GM18868 (cell line): ENCODE measurements at regions not wholly inside any gene's neighbourhood (a gene's known extent, or its start where the extent isn't known, plus 50 kb on each side); places are given as distances from the start of the nearest gene placed in this dataset.
A peak's percentile ranks its signal among the peaks of the same experiment; 100 is the strongest.

Source experiments
- ATAC-seq: cut with Tn5 transposase; IDR thresholded peaks from one replicate; pipeline ENCODE4 v1.9.1; 2021; ENCODE audit warnings: mild to moderate bottlenecking, moderate library complexity; ENCODE audit not compliant: unreplicated experiment

DNA sequence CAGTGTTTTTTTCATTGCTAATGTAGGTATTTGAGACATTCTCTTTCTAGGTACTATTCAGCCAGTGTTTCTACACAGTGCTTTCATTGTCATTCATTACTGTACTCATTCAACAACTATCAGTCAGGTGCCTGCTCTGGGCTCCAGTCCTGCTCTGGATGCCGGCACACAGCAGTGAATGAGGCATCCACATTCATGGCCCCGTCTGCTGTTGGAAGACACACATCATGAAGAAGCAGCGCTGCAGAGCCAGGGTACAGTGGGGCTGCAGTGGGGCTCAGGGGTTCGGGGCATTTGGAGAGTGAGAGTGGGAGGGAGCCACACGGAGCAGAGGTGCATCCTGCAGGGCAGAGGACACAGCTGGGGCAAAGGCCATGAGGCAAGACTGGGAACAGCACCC, 737.2 kb upstream of the RAB6C start:
- no peak for ATAC-seq

- ATAC-seq = no peak
These were observed 731.7 kb upstream of the RAB6C start for GRCh38 chr2:129247751-129248150.

DNA sequence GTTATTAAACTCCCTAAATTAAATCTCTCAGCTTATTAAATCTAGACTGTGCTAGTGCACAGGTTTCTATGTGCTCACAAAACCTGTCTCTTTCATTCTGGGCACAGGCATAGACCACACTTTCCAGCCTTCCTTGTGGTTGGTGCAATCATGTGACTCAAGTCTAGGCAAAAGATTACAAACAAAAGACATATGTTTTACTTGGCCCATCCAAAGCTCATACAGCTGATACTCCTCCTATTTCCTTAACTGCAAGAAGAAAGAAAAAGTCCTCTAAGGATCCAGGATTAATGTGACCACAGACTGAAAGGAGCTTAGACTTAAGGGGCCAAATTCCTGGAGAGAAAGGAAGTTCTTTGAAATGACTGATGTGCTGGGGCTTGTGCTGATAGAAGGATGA, 731.3 kb upstream of the RAB6C start:
- ATAC-seq = no peak

DNA sequence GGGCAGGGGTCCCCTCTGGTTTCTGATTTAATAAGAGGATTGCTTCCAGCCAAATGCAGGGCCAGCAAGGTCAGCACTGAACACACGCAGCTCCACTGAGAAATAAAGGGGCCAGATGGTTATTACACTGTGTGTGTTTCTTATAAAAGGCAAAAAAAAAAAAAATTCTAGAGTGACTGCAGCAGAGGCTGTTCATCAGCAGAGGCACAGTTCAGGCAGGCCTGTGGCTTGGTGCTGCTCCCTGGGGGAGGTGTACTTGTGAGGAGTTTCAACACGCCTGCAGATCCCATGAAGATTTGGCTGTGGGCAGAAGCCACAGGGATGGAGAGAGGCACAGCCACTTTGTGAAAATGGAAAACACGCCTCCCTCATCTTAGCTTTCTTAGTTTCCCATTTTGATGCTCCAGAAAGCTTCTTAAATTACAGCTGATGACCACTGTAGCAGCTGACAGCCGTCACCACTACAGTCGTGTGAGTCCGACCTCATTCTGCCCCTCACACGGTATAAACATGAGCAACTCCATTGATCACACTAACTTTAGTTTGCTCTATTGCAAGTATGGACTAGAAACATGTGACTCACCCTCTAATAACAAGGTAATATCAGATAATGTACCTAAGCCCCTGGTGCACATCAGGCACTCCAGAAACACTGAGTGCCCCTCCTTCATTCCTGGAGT, 726.5 kb upstream of the RAB6C start:
- no peak for ATAC-seq

- ATAC-seq = peak; percentile 40
These were observed 726.0 kb upstream of the RAB6C start for GRCh38 chr2:129253461-129253812.

- ATAC-seq = no peak
These were observed 724.7 kb upstream of the RAB6C start for GRCh38 chr2:129254718-129255117.

DNA sequence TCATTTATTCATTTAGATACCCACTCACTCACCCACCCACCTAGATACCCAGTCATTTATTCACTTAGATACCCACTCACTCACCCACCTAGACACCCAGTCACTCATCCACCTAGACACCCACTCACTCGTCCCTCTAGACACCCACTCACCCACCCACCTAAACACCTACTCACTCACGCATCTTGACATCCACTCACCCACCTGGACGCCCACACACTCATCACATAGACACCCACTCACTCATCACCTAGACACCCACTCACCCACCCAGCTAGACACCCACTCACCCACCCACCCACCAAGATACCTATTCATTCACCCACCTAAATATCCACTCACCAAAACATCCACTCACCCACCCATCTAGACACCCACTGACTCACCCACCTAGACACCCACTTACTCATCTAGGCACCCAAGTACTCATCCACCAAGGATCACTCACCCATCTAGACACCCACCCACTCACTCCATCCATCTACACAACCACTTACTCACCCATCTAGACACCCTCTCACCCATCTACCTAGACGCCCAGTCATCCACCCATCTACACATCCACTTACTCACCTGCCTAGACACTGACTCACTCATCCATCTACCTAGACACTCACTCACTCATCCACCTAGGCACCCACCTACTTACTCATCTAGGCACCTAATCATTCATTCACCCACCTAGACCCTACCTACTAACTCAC, 723.7 kb upstream of the RAB6C start:
- ATAC-seq = no peak

DNA sequence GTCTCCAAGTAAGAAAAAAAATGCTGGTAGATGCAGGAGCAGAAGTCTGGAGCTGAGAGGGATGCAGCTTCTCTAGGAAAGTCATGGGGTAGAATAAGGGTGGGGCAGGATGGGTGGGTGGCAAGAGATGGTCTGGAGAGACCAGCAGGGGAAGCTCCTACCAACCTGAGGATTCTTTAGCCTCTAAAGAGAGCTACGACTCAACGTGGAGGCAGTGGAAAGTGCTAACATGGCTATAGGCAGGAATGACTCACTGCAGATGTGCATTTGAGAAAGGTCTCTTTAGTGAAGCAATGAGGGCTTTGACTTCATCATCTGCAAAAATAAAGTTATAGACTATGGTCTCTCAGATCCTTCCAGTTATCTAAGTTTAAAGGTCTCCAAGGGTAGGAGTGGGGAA, 722.8 kb upstream of the RAB6C start:
- ATAC-seq = no peak

GRCh38 chr2:129262934-129263333, 716.5 kb upstream of the RAB6C start:
- ATAC-seq = no peak

DNA sequence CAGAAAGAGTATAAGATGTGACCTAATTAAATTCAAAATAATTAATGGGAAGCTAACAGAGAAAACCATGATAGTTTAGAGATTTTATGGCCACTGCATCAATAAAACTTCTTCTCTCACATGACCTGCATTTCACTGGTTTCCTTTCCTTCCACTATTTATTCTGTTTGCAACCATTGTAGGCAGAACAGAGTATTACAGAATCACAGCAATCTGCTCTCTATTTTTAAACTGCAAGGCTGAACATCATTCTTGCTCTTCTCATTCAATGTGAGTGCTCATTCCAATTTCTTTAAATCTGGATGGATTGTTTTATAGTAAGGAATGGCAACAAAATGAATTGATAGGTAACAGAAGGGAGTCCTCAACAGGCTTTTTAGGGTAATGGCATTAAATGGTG, 715.5 kb upstream of the RAB6C start:
- ATAC-seq = no peak

DNA sequence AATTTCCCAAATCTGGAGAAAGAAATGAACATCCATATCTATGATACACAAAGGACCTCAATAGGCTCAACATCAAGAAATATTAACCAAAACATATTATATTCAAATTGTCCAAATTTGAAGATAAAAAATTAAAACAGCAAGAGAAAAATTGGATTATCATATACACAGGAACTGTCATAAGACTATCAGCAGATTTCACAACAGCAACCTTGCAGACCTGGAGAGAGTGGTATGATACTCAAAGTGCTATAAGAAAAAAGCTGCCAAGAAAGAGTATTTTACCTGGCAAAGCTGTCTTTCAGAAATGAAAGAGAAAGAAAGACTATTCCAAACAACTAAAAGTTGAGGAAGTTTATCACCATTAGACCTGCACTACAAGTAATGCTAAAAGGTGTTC, 711.9 kb upstream of the RAB6C start:
- ATAC-seq = no peak

DNA sequence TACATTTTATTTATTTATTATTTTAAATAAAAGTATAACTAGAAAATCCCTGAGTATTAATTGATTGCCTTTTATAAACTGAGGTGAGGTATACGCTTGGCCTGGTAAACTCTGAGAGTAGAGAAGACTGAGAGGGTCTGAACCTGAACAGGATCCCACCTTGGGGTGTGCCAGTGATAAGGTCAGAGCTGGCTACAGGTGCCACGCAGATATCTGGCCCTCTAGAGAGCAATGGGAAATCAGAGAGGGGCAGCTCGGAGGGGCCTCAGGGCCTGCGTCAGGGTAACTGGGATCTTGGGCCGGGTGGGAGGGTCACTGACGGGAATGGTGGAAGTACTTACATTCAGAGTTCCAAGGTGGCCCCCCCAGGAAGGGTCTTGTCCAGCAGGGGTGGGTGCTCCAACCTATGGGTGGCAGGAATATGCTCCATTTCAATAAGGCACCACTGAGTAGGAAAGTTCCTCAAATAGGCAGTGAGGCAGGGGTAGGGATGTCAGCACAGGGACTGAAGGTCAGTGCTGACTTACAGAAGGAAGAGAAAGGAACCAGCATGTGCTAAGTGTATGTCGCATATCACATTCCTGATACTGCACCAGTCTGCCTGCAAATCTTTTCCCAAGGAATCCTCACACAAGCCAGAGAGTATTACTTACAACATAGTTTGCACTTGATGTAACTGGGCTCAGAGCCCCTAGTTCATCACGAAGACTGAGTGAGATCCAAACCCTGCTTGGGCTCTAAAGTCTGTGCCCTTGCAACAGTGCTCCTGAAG, 706.0 kb upstream of the RAB6C start:
- ATAC-seq = no peak

DNA sequence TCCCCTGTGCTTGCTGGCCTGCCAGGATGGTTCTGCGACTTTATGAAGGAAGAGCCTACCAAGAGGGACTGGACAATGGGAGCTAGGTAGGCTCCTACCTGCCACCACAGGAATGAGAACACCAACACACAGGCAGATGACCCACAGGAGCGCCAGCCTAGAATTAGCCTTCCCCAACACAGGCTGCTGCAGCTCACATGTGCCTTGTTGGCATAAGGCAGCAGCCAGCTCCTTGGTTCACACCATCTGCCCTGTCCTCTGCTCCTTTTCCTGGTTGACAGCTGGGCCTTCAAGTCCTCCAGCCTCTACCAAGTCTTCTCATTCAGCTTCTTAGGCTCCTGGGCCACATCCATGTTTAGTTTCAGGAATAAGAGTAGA, 705.4 kb upstream of the RAB6C start:
- ATAC-seq = no peak

GRCh38 chr2:129274918-129275317, 704.5 kb upstream of the RAB6C start:
- no peak for ATAC-seq

DNA sequence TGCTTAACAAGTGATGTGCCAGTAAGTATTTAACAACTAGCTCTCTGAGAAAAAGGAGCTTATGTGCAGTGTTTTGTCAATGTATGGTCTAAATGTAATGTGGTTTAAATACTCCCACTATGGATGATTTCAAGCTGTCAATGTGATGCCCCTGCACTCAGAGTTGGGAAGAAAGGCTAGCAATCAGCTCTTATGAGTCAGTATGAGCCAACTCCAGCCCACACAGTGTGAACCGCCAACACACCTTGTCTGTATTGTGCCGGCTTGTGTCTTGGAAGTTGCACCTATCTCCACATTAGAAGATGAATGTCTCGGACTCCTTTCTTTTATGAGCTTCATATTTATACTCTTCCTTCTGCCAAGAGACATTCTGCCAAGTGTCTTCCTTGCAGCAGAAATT, 703.8 kb upstream of the RAB6C start:
- no peak for ATAC-seq

DNA sequence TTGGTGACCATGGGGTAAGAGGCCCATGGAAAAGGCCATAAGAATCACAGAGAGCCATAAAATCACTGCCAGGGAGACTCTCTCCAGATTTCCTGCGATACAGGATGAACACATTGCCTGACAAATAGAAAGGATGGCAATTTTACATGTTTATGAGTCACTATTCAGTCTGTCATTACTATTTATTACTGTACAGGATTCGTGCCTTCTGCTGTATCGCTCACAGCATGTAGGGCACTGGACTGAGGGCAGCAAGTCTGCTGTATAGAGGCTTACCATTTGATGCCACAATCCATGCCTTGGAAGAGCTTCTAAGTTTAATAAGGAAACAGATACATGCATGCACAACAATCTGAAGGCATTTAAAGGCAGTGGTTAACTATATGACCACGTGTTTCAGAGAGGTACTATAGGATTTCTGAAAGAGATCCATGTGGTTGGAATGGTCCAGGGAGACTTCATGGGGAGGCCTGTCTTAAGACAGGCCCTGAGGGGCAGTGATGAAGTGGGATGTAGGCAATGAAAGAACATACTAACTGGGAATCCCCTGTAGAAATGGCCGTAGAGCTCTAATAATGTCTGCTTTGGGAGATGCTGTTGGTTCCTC, 702.4 kb upstream of the RAB6C start:
- no peak for ATAC-seq

GRCh38 chr2:129277585-129277981, 701.9 kb upstream of the RAB6C start:
- no peak for ATAC-seq

DNA sequence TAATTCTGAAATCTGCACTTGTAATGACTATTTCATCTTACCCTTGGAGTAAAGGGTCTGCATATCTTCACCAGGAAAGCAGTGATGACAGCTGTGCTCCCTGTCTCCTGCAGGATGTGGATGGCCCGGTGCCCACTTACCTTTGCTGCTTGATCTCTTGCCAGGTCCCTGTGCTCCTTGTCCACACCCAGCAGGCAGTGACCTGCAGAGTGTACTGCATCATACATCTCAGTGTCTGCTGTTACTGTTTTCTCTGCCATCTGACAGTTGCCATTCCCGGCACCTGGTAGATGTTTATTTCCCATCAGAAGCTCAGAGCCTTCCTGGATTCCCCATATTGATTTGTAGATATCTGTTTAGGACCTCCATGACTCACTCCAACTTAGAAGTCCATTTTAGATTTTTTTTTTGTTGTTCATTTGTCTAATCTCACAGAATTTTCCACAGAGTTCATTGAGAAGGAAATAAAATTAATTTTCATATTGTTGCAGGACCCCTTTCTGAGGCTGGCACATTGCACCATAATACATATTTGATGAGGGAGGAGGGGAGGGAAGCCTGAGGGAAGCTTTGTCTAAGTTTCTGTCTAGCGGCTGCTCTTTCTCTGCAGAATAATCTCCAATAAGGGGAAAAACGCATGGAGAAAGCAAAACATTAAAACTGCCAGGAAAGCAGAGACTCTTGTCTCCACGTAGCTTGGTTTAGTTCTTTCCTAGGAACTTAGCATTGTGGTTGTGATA, 697.5 kb upstream of the RAB6C start:
- no peak for ATAC-seq

- ATAC-seq = no peak
These were observed 694.5 kb upstream of the RAB6C start for GRCh38 chr2:129285012-129285411.

- ATAC-seq = no peak
These were observed 686.1 kb upstream of the RAB6C start for GRCh38 chr2:129293326-129293725.

DNA sequence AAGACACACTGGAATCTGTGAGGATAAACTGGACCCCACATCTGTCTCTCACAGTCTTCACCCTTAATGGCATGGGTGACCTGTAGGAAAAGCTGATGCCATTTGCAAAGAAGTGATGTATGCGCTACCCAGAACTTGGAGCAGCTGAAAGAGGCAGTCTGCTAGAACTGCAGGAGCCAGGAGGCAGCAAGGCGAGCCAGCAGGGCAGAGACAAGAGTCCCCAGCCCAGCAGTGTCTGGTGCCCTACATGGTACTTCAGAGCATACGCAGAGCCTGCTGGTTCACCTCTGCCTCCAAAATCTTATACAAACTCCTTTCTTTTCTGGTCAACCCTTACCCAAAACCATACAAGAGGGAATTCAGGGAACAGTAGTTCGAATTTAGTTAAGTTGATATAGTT, 683.1 kb upstream of the RAB6C start:
- ATAC-seq = no peak
